C4-2B (cell line): ENCODE measurements at regions not wholly inside any gene's neighbourhood (a gene's known extent, or its start where the extent isn't known, plus 50 kb on each side); places are given as distances from the start of the nearest gene placed in this dataset.

Experiments used
- ZFX ChIP-seq: fragments of 450-650 bp; IDR thresholded peaks from 2 replicates; pipeline ENCODE4 v1.6.1; 2017
- TF ChIP-seq, protein P1 (sequence below): fragments of 450-650 bp; conservative IDR thresholded peaks from 2 replicates; pipeline ENCODE4 v1.5.1; 2017; ENCODE audit warnings: mild to moderate bottlenecking

- TF ChIP-seq, protein P1, sequence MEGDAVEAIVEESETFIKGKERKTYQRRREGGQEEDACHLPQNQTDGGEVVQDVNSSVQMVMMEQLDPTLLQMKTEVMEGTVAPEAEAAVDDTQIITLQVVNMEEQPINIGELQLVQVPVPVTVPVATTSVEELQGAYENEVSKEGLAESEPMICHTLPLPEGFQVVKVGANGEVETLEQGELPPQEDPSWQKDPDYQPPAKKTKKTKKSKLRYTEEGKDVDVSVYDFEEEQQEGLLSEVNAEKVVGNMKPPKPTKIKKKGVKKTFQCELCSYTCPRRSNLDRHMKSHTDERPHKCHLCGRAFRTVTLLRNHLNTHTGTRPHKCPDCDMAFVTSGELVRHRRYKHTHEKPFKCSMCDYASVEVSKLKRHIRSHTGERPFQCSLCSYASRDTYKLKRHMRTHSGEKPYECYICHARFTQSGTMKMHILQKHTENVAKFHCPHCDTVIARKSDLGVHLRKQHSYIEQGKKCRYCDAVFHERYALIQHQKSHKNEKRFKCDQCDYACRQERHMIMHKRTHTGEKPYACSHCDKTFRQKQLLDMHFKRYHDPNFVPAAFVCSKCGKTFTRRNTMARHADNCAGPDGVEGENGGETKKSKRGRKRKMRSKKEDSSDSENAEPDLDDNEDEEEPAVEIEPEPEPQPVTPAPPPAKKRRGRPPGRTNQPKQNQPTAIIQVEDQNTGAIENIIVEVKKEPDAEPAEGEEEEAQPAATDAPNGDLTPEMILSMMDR = no peak
- TF ChIP-seq ZFX = no peak
Measured at GRCh38 chr6:97392735-97393134, 109.7 kb upstream of the MMS22L start.
